ENCODE measurements at regions not wholly inside any gene's neighbourhood (a gene's known extent, or its start where the extent isn't known, plus 50 kb on each side); places are given as distances from the start of the nearest gene placed in this dataset.

- no peak overlapping the region for H3K4me3 ChIP-seq (ENCODE audit: control insufficient read depth in 1 of 7, extremely low read depth in 1 of 7, insufficient read depth in 4 of 7, low read depth in 2 of 7, low read length in 6 of 7)
- no peaks in the 10 kb centered on the region for H3K9me3 ChIP-seq (ENCODE audit: control extremely low read depth in 1 of 5, control insufficient read depth in 4 of 5, insufficient read depth in 2 of 5, low read depth in 1 of 5, low read length in 4 of 5)
- WGBS (ENCODE audit: insufficient coverage): 80% methylated on average over 5 of the region's 5 CpGs
- H3K27me3 ChIP-seq (replicated peaks in 2 of 5; ENCODE audit: control insufficient read depth in 4 of 5, insufficient read depth in 5 of 5, low read length in 4 of 5): no peaks in the 10 kb centered on the region
- ChIA-PET CTCF (no interaction called here), POLR2A (no interaction called here)
- DNase-seq: no peak
- H3K36me3 ChIP-seq (ENCODE audit: control insufficient read depth in 4 of 4, insufficient read depth in 4 of 4, low read length in 3 of 4): no peaks in the 10 kb centered on the region
- no peaks in the 10 kb centered on the region for H3K4me1 ChIP-seq (ENCODE audit: control extremely low read depth in 1 of 4, control insufficient read depth in 4 of 4, insufficient read depth in 4 of 4, low read length in 3 of 4)
- H3K27ac ChIP-seq (ENCODE audit: insufficient read depth in 1 of 2, low read depth in 1 of 2, low read length in 2 of 2, poor library complexity in 1 of 2, severe bottlenecking in 2 of 2): no peak overlapping the region
Observed at GRCh38 chr2:105691947-105692390, 52.7 kb upstream of the NCK2 start.

GRCh38 chr2:105690566-105690965 is 54.1 kb upstream of the NCK2 start:
- CTCF ChIA-PET: no interaction called here
- no peaks in the 10 kb centered on the region for H3K36me3 ChIP-seq (ENCODE audit: control insufficient read depth in 4 of 4, insufficient read depth in 4 of 4, low read length in 3 of 4)
- H3K27me3 ChIP-seq (replicated peaks in 2 of 5; ENCODE audit: control insufficient read depth in 4 of 5, insufficient read depth in 5 of 5, low read length in 4 of 5): no peaks in the 10 kb centered on the region
- no peak overlapping the region for H3K27ac ChIP-seq (ENCODE audit: insufficient read depth in 1 of 2, low read depth in 1 of 2, low read length in 2 of 2, poor library complexity in 1 of 2, severe bottlenecking in 2 of 2)
- 100% methylated on average over 2 of the region's 4 CpGs for WGBS (ENCODE audit: insufficient coverage)
- H3K4me1 ChIP-seq (ENCODE audit: control extremely low read depth in 1 of 4, control insufficient read depth in 4 of 4, insufficient read depth in 4 of 4, low read length in 3 of 4): no peaks in the 10 kb centered on the region
- H3K9me3 ChIP-seq (ENCODE audit: control extremely low read depth in 1 of 5, control insufficient read depth in 4 of 5, insufficient read depth in 2 of 5, low read depth in 1 of 5, low read length in 4 of 5): no peaks in the 10 kb centered on the region
- H3K4me3 ChIP-seq (ENCODE audit: control insufficient read depth in 1 of 7, extremely low read depth in 1 of 7, insufficient read depth in 4 of 7, low read depth in 2 of 7, low read length in 6 of 7): no peak overlapping the region
- DNase-seq: no peak
- POLR2A ChIA-PET: no interaction called here

- H3K4me3 ChIP-seq (ENCODE audit: control insufficient read depth in 1 of 7, extremely low read depth in 1 of 7, insufficient read depth in 4 of 7, low read depth in 2 of 7, low read length in 6 of 7): no peak overlapping the region
- no peaks in the 10 kb centered on the region for H3K27me3 ChIP-seq (replicated peaks in 2 of 5; ENCODE audit: control insufficient read depth in 4 of 5, insufficient read depth in 5 of 5, low read length in 4 of 5)
- ChIA-PET POLR2A (no interaction called here), CTCF (no interaction called here)
- H3K4me1 ChIP-seq (ENCODE audit: control extremely low read depth in 1 of 4, control insufficient read depth in 4 of 4, insufficient read depth in 4 of 4, low read length in 3 of 4): no peaks in the 10 kb centered on the region
- no peaks in the 10 kb centered on the region for H3K9me3 ChIP-seq (ENCODE audit: control extremely low read depth in 1 of 5, control insufficient read depth in 4 of 5, insufficient read depth in 2 of 5, low read depth in 1 of 5, low read length in 4 of 5)
- no peaks in the 10 kb centered on the region for H3K36me3 ChIP-seq (ENCODE audit: control insufficient read depth in 4 of 4, insufficient read depth in 4 of 4, low read length in 3 of 4)
- DNase-seq: no peak
- no peak overlapping the region for H3K27ac ChIP-seq (ENCODE audit: insufficient read depth in 1 of 2, low read depth in 1 of 2, low read length in 2 of 2, poor library complexity in 1 of 2, severe bottlenecking in 2 of 2)
- 74% methylated on average over 4 of the region's 7 CpGs for WGBS (ENCODE audit: insufficient coverage)
Observed at GRCh38 chr2:105689484-105689883, 55.2 kb upstream of the NCK2 start.

GRCh38 chr2:105688946-105689345 is 55.8 kb upstream of the NCK2 start:
- H3K36me3 ChIP-seq (ENCODE audit: control insufficient read depth in 4 of 4, insufficient read depth in 4 of 4, low read length in 3 of 4): no peaks in the 10 kb centered on the region
- no peaks in the 10 kb centered on the region for H3K27me3 ChIP-seq (replicated peaks in 2 of 5; ENCODE audit: control insufficient read depth in 4 of 5, insufficient read depth in 5 of 5, low read length in 4 of 5)
- H3K9me3 ChIP-seq (ENCODE audit: control extremely low read depth in 1 of 5, control insufficient read depth in 4 of 5, insufficient read depth in 2 of 5, low read depth in 1 of 5, low read length in 4 of 5): no peaks in the 10 kb centered on the region
- 97% methylated on average over 11 of the region's 13 CpGs for WGBS (ENCODE audit: insufficient coverage)
- no peak overlapping the region for H3K27ac ChIP-seq (ENCODE audit: insufficient read depth in 1 of 2, low read depth in 1 of 2, low read length in 2 of 2, poor library complexity in 1 of 2, severe bottlenecking in 2 of 2)
- no peaks in the 10 kb centered on the region for H3K4me1 ChIP-seq (ENCODE audit: control extremely low read depth in 1 of 4, control insufficient read depth in 4 of 4, insufficient read depth in 4 of 4, low read length in 3 of 4)
- ChIA-PET CTCF (no interaction called here), POLR2A (no interaction called here)
- H3K4me3 ChIP-seq (ENCODE audit: control insufficient read depth in 1 of 7, extremely low read depth in 1 of 7, insufficient read depth in 4 of 7, low read depth in 2 of 7, low read length in 6 of 7): no peak overlapping the region
- no peak for DNase-seq

- Histone ChIP-seq H3K27ac (ENCODE audit: insufficient read depth in 1 of 2, low read depth in 1 of 2, low read length in 2 of 2, poor library complexity in 1 of 2, severe bottlenecking in 2 of 2) (no peak overlapping the region), H3K36me3 (ENCODE audit: control insufficient read depth in 4 of 4, insufficient read depth in 4 of 4, low read length in 3 of 4) (no peaks in the 10 kb centered on the region), H3K27me3 (replicated peaks in 2 of 5; ENCODE audit: control insufficient read depth in 4 of 5, insufficient read depth in 5 of 5, low read length in 4 of 5) (no peaks in the 10 kb centered on the region), H3K4me3 (ENCODE audit: control insufficient read depth in 1 of 7, extremely low read depth in 1 of 7, insufficient read depth in 4 of 7, low read depth in 2 of 7, low read length in 6 of 7) (no peak overlapping the region), H3K9me3 (ENCODE audit: control extremely low read depth in 1 of 5, control insufficient read depth in 4 of 5, insufficient read depth in 2 of 5, low read depth in 1 of 5, low read length in 4 of 5) (no peaks in the 10 kb centered on the region), H3K4me1 (ENCODE audit: control extremely low read depth in 1 of 4, control insufficient read depth in 4 of 4, insufficient read depth in 4 of 4, low read length in 3 of 4) (no peaks in the 10 kb centered on the region)
- POLR2A ChIA-PET: no interaction called here
- DNase-seq: no peak
- no CpG with 5 or more reads among the region's 5 CpGs for WGBS (ENCODE audit: insufficient coverage)
- CTCF ChIA-PET: no interaction called here
Observed at GRCh38 chr2:105686588-105686987, 58.1 kb upstream of the NCK2 start.

GRCh38 chr2:105683011-105683492 is 61.7 kb upstream of the NCK2 start:
- no peak overlapping the region for H3K4me3 ChIP-seq (ENCODE audit: control insufficient read depth in 1 of 7, extremely low read depth in 1 of 7, insufficient read depth in 4 of 7, low read depth in 2 of 7, low read length in 6 of 7)
- CTCF ChIA-PET: interaction anchor here (1.0 kb wide), 1 partner anchor 13 kb away, joined by 3 read pairs; no protein-coding TSS in a partner anchor
- no peak overlapping the region for H3K27ac ChIP-seq (ENCODE audit: insufficient read depth in 1 of 2, low read depth in 1 of 2, low read length in 2 of 2, poor library complexity in 1 of 2, severe bottlenecking in 2 of 2)
- no peaks in the 10 kb centered on the region for H3K36me3 ChIP-seq (ENCODE audit: control insufficient read depth in 4 of 4, insufficient read depth in 4 of 4, low read length in 3 of 4)
- no peaks in the 10 kb centered on the region for H3K27me3 ChIP-seq (replicated peaks in 2 of 5; ENCODE audit: control insufficient read depth in 4 of 5, insufficient read depth in 5 of 5, low read length in 4 of 5)
- no peaks in the 10 kb centered on the region for H3K4me1 ChIP-seq (ENCODE audit: control extremely low read depth in 1 of 4, control insufficient read depth in 4 of 4, insufficient read depth in 4 of 4, low read length in 3 of 4)
- POLR2A ChIA-PET: no interaction called here
- peak in 2 of 3 donors; percentile 9 for DNase-seq
- no peaks in the 10 kb centered on the region for H3K9me3 ChIP-seq (ENCODE audit: control extremely low read depth in 1 of 5, control insufficient read depth in 4 of 5, insufficient read depth in 2 of 5, low read depth in 1 of 5, low read length in 4 of 5)

- H3K4me1 ChIP-seq (ENCODE audit: control extremely low read depth in 1 of 4, control insufficient read depth in 4 of 4, insufficient read depth in 4 of 4, low read length in 3 of 4): no peaks in the 10 kb centered on the region
- H3K9me3 ChIP-seq (ENCODE audit: control extremely low read depth in 1 of 5, control insufficient read depth in 4 of 5, insufficient read depth in 2 of 5, low read depth in 1 of 5, low read length in 4 of 5): no peaks in the 10 kb centered on the region
- no peak overlapping the region for H3K4me3 ChIP-seq (ENCODE audit: control insufficient read depth in 1 of 7, extremely low read depth in 1 of 7, insufficient read depth in 4 of 7, low read depth in 2 of 7, low read length in 6 of 7)
- no peak overlapping the region for H3K27ac ChIP-seq (ENCODE audit: insufficient read depth in 1 of 2, low read depth in 1 of 2, low read length in 2 of 2, poor library complexity in 1 of 2, severe bottlenecking in 2 of 2)
- 95% methylated on average over 5 of the region's 6 CpGs for WGBS (ENCODE audit: insufficient coverage)
- ChIA-PET POLR2A (no interaction called here), CTCF (no interaction called here)
- DNase-seq: no peak
- H3K27me3 ChIP-seq (replicated peaks in 2 of 5; ENCODE audit: control insufficient read depth in 4 of 5, insufficient read depth in 5 of 5, low read length in 4 of 5): no peaks in the 10 kb centered on the region
- H3K36me3 ChIP-seq (ENCODE audit: control insufficient read depth in 4 of 4, insufficient read depth in 4 of 4, low read length in 3 of 4): no peaks in the 10 kb centered on the region
Observed at GRCh38 chr2:105682401-105682800, 62.3 kb upstream of the NCK2 start.

Measured in common myeloid progenitor, CD34-positive (primary cell).